ENCODE measurements at regions not wholly inside any gene's neighbourhood (a gene's known extent, or its start where the extent isn't known, plus 50 kb on each side); places are given as distances from the start of the nearest gene placed in this dataset.
"Not testable (repeated sequence)": the region's sequence is repeated elsewhere in the genome, so short reads cannot be mapped to it uniquely, and the experiment has no call there.

DNA sequence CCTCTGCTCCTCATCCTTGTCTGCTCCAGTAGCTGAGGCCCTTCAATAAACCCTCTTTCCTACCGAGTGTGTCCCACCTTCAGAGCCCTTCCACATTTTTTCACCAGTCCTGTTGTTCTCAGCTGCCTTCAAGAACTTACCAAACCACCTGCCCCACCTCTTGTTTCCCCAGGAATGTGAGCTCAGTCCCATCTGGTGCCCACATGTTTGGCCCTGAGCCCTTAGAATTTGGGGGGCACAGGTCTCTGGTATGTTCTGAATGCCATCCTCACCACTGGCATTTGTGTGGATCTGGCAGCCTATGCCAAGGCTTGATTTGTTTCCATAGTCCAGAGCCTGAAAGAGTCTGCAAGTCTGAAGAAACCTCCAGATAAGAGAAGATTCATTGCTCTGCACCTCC is 315.2 kb upstream of the PPP2R3A start:
- ChIA-PET POLR2A (no interaction called here), CTCF (ENCODE audit: unreplicated experiment) (no interaction called here)
- H3K9me2 ChIP-seq (ENCODE audit: insufficient read depth, low read length), result no peaks in the 10 kb centered on the region
- no peaks in the 10 kb centered on the region for H3K4me1 ChIP-seq (ENCODE audit: insufficient read depth, low read length, poor library complexity, severe bottlenecking)
- no peaks in the 10 kb centered on the region for H3K9me3 ChIP-seq (ENCODE audit: low read length)
- BruUV-seq (replicated peaks), result no TSS peak
- TF ChIP-seq, protein P1, sequence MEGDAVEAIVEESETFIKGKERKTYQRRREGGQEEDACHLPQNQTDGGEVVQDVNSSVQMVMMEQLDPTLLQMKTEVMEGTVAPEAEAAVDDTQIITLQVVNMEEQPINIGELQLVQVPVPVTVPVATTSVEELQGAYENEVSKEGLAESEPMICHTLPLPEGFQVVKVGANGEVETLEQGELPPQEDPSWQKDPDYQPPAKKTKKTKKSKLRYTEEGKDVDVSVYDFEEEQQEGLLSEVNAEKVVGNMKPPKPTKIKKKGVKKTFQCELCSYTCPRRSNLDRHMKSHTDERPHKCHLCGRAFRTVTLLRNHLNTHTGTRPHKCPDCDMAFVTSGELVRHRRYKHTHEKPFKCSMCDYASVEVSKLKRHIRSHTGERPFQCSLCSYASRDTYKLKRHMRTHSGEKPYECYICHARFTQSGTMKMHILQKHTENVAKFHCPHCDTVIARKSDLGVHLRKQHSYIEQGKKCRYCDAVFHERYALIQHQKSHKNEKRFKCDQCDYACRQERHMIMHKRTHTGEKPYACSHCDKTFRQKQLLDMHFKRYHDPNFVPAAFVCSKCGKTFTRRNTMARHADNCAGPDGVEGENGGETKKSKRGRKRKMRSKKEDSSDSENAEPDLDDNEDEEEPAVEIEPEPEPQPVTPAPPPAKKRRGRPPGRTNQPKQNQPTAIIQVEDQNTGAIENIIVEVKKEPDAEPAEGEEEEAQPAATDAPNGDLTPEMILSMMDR (conservative IDR thresholded peaks at IDR 0.05; ENCODE audit: low read length), result no peak
- TF ChIP-seq EZH2phosphoT487 (IDR thresholded peaks at IDR 0.05; ENCODE audit: borderline replicate concordance, low read depth, low read length), result no peak
- no peak for DNase-seq (ENCODE audit: low spot score)
- no peak overlapping the region for H2AFZ ChIP-seq (ENCODE audit: low read length)
- no peak overlapping the region for H3K4me2 ChIP-seq (ENCODE audit: low read length)
- no peaks in the 10 kb centered on the region for H3K79me2 ChIP-seq (ENCODE audit: insufficient read depth, low read depth, low read length)
- H4K20me1 ChIP-seq (ENCODE audit: insufficient read depth, low read length), result no peaks in the 10 kb centered on the region
- H3K4me3 ChIP-seq (ENCODE audit: low read depth, low read length, poor library complexity, severe bottlenecking), result no peak overlapping the region
- intact Hi-C loops (cut with micrococcal nuclease; ENCODE audit: unreplicated experiment), result no loop called here
- H3K27ac ChIP-seq (ENCODE audit: low read depth, low read length, poor library complexity, severe bottlenecking), result no peak overlapping the region
- no peaks in the 10 kb centered on the region for H3K36me3 ChIP-seq (ENCODE audit: insufficient read depth, low read length)

- POLR2A ChIA-PET, result no interaction called here
- Histone ChIP-seq H2AFZ (ENCODE audit: low read length) (no peak overlapping the region), H3K4me3 (ENCODE audit: low read depth, low read length, poor library complexity, severe bottlenecking) (no peak overlapping the region), H3K36me3 (ENCODE audit: insufficient read depth, low read length) (no peaks in the 10 kb centered on the region), H3K27ac (ENCODE audit: low read depth, low read length, poor library complexity, severe bottlenecking) (no peak overlapping the region), H3K9me3 (ENCODE audit: low read length) (no peaks in the 10 kb centered on the region), H4K20me1 (ENCODE audit: insufficient read depth, low read length) (no peaks in the 10 kb centered on the region), H3K9me2 (ENCODE audit: insufficient read depth, low read length) (no peaks in the 10 kb centered on the region), H3K4me1 (ENCODE audit: insufficient read depth, low read length, poor library complexity, severe bottlenecking) (no peaks in the 10 kb centered on the region), H3K4me2 (ENCODE audit: low read length) (no peak overlapping the region), H3K79me2 (ENCODE audit: insufficient read depth, low read depth, low read length) (no peaks in the 10 kb centered on the region)
- DNase-seq (ENCODE audit: low spot score), result no peak
- BruUV-seq (replicated peaks), result no TSS peak
- intact Hi-C loops (cut with micrococcal nuclease; ENCODE audit: unreplicated experiment), result no loop called here
- TF ChIP-seq EZH2phosphoT487 (IDR thresholded peaks at IDR 0.05; ENCODE audit: borderline replicate concordance, low read depth, low read length), result no peak
- TF ChIP-seq, protein P1 (conservative IDR thresholded peaks at IDR 0.05; ENCODE audit: low read length), result no peak
- CTCF ChIA-PET (ENCODE audit: unreplicated experiment), result no interaction called here
Measured at GRCh38 chr3:135652388-135652787, 313.1 kb upstream of the PPP2R3A start.

DNA sequence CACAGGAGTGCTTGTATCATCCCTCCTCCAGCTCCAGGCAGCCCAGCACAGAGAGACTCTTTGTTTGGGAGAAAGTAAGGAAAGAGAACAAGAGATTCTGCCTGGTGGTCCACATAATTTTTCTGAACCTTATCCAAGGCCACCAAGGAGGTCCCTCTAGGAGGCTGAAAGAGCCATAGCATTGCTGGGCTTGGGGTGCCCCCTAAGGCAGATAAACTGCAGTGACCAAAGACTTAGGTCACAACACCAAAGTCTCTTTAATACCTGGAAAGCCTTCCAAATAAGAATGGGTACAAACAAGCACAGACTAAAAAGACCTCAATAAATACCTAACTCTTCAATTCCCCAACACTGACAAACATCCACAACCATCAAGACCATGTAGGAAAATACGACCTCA is 310.2 kb upstream of the PPP2R3A start:
- H3K79me2 ChIP-seq (ENCODE audit: insufficient read depth, low read depth, low read length), result no peaks in the 10 kb centered on the region
- H3K4me1 ChIP-seq (ENCODE audit: insufficient read depth, low read length, poor library complexity, severe bottlenecking), result no peaks in the 10 kb centered on the region
- POLR2A ChIA-PET, result no interaction called here
- CTCF ChIA-PET (ENCODE audit: unreplicated experiment), result no interaction called here
- no peak overlapping the region for H3K4me3 ChIP-seq (ENCODE audit: low read depth, low read length, poor library complexity, severe bottlenecking)
- H3K9me2 ChIP-seq (ENCODE audit: insufficient read depth, low read length), result no peaks in the 10 kb centered on the region
- intact Hi-C loops (cut with micrococcal nuclease; ENCODE audit: unreplicated experiment), result no loop called here
- TF ChIP-seq, protein P1 (conservative IDR thresholded peaks at IDR 0.05; ENCODE audit: low read length), result no peak
- TF ChIP-seq EZH2phosphoT487 (IDR thresholded peaks at IDR 0.05; ENCODE audit: borderline replicate concordance, low read depth, low read length), result no peak
- DNase-seq (ENCODE audit: low spot score), result no peak
- H2AFZ ChIP-seq (ENCODE audit: low read length), result no peak overlapping the region
- no peaks in the 10 kb centered on the region for H4K20me1 ChIP-seq (ENCODE audit: insufficient read depth, low read length)
- H3K4me2 ChIP-seq (ENCODE audit: low read length), result no peak overlapping the region
- no peaks in the 10 kb centered on the region for H3K9me3 ChIP-seq (ENCODE audit: low read length)
- no peaks in the 10 kb centered on the region for H3K36me3 ChIP-seq (ENCODE audit: insufficient read depth, low read length)
- no peak overlapping the region for H3K27ac ChIP-seq (ENCODE audit: low read depth, low read length, poor library complexity, severe bottlenecking)
- no TSS peak for BruUV-seq (replicated peaks)

GRCh38 chr3:135658451-135658850 is 307.1 kb upstream of the PPP2R3A start:
- H3K9me3 ChIP-seq (ENCODE audit: low read length); H3K36me3 ChIP-seq (ENCODE audit: insufficient read depth, low read length); intact Hi-C loops (cut with micrococcal nuclease; ENCODE audit: unreplicated experiment); H4K20me1 ChIP-seq (ENCODE audit: insufficient read depth, low read length); H2AFZ ChIP-seq (ENCODE audit: low read length); H3K9me2 ChIP-seq (ENCODE audit: insufficient read depth, low read length); H3K4me1 ChIP-seq (ENCODE audit: insufficient read depth, low read length, poor library complexity, severe bottlenecking); H3K27ac ChIP-seq (ENCODE audit: low read depth, low read length, poor library complexity, severe bottlenecking); DNase-seq (ENCODE audit: low spot score); H3K79me2 ChIP-seq (ENCODE audit: insufficient read depth, low read depth, low read length); H3K4me3 ChIP-seq (ENCODE audit: low read depth, low read length, poor library complexity, severe bottlenecking); CTCF ChIA-PET (ENCODE audit: unreplicated experiment); H3K4me2 ChIP-seq (ENCODE audit: low read length); BruUV-seq (replicated peaks): not testable (repeated sequence)
- POLR2A ChIA-PET, result interaction anchor here (0.6 kb wide), 1 partner anchor 1396 kb away, joined by 4 read pairs; no protein-coding TSS in a partner anchor

Data from OCI-LY7 (cell line).